ENCODE measurements at regions not wholly inside any gene's neighbourhood (a gene's known extent, or its start where the extent isn't known, plus 50 kb on each side); places are given as distances from the start of the nearest gene placed in this dataset.

DNA sequence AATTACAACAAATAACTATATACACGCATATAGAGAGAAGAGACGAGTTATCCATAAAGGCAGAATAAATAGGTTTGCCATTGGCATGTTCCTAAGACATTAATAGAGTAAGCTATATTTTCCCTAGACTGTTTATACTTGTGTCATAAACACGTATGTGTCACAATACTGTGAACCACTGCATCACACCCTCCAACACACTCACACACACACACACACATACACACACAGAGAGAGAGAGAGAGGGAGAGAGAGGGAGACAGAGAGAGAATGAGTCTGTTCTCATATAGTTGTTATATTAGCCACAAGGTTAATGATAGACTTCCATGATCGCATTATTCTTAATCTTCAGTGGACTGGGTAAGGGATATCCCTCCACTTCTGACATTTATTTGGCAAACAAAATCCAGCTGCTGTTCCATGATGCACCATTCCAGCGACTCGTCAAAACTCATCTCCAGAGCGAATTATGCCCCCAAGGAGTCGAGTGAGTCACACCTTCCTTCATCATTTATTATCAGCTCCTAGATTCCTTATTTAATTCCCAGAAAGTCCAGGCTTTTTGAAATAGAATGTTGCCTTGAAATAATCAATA is 82.8 kb upstream of the HIVEP1 start (continued):
- no peak for TF ChIP-seq ZNF445 (CRISPR knock-in tag; IDR thresholded peaks at IDR 0.05; ENCODE audit: low read depth)
- no peak for TF ChIP-seq COPS2 (conservative IDR thresholded peaks at IDR 0.05)
- TF ChIP-seq, protein P1, sequence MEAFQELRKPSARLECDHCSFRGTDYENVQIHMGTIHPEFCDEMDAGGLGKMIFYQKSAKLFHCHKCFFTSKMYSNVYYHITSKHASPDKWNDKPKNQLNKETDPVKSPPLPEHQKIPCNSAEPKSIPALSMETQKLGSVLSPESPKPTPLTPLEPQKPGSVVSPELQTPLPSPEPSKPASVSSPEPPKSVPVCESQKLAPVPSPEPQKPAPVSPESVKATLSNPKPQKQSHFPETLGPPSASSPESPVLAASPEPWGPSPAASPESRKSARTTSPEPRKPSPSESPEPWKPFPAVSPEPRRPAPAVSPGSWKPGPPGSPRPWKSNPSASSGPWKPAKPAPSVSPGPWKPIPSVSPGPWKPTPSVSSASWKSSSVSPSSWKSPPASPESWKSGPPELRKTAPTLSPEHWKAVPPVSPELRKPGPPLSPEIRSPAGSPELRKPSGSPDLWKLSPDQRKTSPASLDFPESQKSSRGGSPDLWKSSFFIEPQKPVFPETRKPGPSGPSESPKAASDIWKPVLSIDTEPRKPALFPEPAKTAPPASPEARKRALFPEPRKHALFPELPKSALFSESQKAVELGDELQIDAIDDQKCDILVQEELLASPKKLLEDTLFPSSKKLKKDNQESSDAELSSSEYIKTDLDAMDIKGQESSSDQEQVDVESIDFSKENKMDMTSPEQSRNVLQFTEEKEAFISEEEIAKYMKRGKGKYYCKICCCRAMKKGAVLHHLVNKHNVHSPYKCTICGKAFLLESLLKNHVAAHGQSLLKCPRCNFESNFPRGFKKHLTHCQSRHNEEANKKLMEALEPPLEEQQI (IDR thresholded peaks at IDR 0.05): 0 out of 2 replicates have a peak, but pooled peaks have one; percentile 63
- TF ChIP-seq, protein P2, sequence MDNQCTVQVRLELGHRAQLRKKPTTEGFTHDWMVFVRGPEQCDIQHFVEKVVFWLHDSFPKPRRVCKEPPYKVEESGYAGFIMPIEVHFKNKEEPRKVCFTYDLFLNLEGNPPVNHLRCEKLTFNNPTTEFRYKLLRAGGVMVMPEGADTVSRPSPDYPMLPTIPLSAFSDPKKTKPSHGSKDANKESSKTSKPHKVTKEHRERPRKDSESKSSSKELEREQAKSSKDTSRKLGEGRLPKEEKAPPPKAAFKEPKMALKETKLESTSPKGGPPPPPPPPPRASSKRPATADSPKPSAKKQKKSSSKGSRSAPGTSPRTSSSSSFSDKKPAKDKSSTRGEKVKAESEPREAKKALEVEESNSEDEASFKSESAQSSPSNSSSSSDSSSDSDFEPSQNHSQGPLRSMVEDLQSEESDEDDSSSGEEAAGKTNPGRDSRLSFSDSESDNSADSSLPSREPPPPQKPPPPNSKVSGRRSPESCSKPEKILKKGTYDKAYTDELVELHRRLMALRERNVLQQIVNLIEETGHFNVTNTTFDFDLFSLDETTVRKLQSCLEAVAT (IDR thresholded peaks at IDR 0.05): peak in 1 of 2 experiments; percentile 23; a peak in 1 of 4 replicates

DNA sequence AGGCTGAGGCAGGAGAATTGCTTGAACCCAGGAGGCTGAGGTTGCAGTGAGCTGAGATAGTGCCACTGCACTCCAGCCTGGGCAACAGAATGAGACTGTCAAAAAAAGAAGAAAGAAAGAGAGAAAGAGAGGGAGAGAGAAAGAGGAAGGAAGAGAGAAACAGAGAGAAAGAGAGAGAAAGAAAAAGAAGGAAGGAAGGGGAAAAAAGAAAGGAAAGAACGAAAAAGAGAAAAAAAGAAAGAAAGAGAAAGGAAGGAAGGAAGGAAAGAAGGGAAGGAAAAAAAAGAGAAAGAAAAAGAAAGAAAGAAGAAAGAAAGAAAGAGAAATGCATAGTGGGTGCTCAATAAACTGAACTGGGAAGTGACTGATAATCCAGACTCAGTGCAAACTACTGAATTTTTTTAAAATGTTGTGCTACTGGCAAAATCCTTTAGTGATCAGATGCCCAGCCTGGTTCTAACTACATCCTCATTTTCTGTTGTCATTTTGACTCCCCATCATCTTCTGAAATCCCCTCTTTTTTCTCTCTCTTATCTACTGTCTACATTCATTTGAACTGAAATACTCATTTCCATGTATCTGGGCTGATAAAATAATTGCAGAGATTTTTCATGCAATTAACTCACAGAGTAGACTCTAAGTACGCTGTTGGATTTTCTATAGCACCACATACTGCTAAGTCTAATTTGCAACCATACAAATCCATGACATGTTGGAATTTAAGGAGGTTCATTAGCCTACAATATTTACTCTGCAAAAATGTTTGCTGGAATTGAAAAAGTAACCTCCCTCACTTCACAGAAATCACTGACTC is 85.3 kb upstream of the HIVEP1 start:
- DNase-seq (ENCODE audit: extremely low read depth in 1 of 4, low spot score in 3 of 4) (no peak), FAIRE-seq (no peak), ATAC-seq (no peak)
- intact Hi-C loops (cut with micrococcal nuclease) (no loop called here), in situ Hi-C loops (cut with MboI) (no loop called here)
- 47% methylated on average over 2 of the region's 2 CpGs for whole genome bisulfite sequencing (ENCODE audit: insufficient coverage, low coverage, missing lambda C conversion rate)
- Histone ChIP-seq H3K27me3 (ENCODE audit: control insufficient read depth in 2 of 2, insufficient read depth in 2 of 2, low read length in 2 of 2) (no peaks in the 10 kb centered on the region), H3K9me1 (ENCODE audit: control insufficient read depth, insufficient read depth, low read length) (no peaks in the 10 kb centered on the region), H3K9me3 (replicated peaks; ENCODE audit: control insufficient read depth, insufficient read depth, low read depth, low read length) (no peaks in the 10 kb centered on the region; the same call in 1 of the 2 replicates), H4K20me1 (replicated peaks; ENCODE audit: control insufficient read depth, insufficient read depth, low read length) (no peaks in the 10 kb centered on the region), H3K4me1 (replicated peaks in 1 of 2; ENCODE audit: control insufficient read depth in 2 of 2, insufficient read depth in 2 of 2, low read length in 2 of 2) (peaks cover 10 to 28% of the 10 kb centered on the region in 2 experiments; a peak in 4 of 5 replicates), H3K9ac (ENCODE audit: insufficient read depth in 1 of 2, low read depth in 2 of 2, low read length in 2 of 2) (no peak overlapping the region), H3K27ac (ENCODE audit: extremely low read depth, low read depth, low read length) (no peak overlapping the region), H3K79me2 (ENCODE audit: control insufficient read depth, insufficient read depth, low read length) (no peaks in the 10 kb centered on the region), H2AFZ (ENCODE audit: low read depth, low read length) (no peak overlapping the region), H3K36me3 (ENCODE audit: control insufficient read depth, insufficient read depth, low read length) (no peaks in the 10 kb centered on the region; the same call in 2 of the 3 replicates), H3K4me3 (no peak overlapping the region), H3K4me2 (ENCODE audit: insufficient read depth, low read length) (no peak overlapping the region)
- BruUV-seq (replicated peaks): no TSS peak
- CTCF ChIA-PET (ENCODE audit: low intra/inter-chr PET ratio): no interaction called here
- POLR2A ChIA-PET: no interaction called here
- TF ChIP-seq KDM1A (IDR thresholded peaks at IDR 0.05): peak; percentile 73 to 83
- TF ChIP-seq MCM5 (IDR thresholded peaks at IDR 0.05; ENCODE audit: low read depth): no peak
- 0 out of 4 replicates have a peak, but pooled peaks of 1 of the 2 experiments have one; percentile 17 for TF ChIP-seq HDAC1 (IDR thresholded peaks at IDR 0.05)
- TF ChIP-seq MNT (conservative IDR thresholded peaks at IDR 0.05): no peak
- TF ChIP-seq, protein P3, sequence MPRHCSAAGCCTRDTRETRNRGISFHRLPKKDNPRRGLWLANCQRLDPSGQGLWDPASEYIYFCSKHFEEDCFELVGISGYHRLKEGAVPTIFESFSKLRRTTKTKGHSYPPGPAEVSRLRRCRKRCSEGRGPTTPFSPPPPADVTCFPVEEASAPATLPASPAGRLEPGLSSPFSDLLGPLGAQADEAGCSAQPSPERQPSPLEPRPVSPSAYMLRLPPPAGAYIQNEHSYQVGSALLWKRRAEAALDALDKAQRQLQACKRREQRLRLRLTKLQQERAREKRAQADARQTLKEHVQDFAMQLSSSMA (CRISPR knock-in tag; IDR thresholded peaks at IDR 0.05): no peak
- TF ChIP-seq, protein P4, sequence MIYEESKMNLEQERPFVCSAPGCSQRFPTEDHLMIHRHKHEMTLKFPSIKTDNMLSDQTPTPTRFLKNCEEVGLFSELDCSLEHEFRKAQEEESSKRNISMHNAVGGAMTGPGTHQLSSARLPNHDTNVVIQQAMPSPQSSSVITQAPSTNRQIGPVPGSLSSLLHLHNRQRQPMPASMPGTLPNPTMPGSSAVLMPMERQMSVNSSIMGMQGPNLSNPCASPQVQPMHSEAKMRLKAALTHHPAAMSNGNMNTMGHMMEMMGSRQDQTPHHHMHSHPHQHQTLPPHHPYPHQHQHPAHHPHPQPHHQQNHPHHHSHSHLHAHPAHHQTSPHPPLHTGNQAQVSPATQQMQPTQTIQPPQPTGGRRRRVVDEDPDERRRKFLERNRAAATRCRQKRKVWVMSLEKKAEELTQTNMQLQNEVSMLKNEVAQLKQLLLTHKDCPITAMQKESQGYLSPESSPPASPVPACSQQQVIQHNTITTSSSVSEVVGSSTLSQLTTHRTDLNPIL (CRISPR knock-in tag; IDR thresholded peaks at IDR 0.05): no peak
- TF ChIP-seq DPF2 (IDR thresholded peaks at IDR 0.05): 0 out of 2 replicates have a peak, but pooled peaks have one; percentile 8
- TF ChIP-seq U2AF1 (optimal IDR thresholded peaks at IDR 0.05; ENCODE audit: low read depth, low read length): peak; percentile 95

All from K562 (cell line).